Medulla oblongata (tissue), 1 donor: ENCODE measurements at regions not wholly inside any gene's neighbourhood (a gene's known extent, or its start where the extent isn't known, plus 50 kb on each side); places are given as distances from the start of the nearest gene placed in this dataset.

Experiments used
- DNase-seq: peaks from one replicate; pipeline ENCODE4 v3.0.0-alpha.2; 2015; ENCODE audit errors: extremely low spot score

DNA sequence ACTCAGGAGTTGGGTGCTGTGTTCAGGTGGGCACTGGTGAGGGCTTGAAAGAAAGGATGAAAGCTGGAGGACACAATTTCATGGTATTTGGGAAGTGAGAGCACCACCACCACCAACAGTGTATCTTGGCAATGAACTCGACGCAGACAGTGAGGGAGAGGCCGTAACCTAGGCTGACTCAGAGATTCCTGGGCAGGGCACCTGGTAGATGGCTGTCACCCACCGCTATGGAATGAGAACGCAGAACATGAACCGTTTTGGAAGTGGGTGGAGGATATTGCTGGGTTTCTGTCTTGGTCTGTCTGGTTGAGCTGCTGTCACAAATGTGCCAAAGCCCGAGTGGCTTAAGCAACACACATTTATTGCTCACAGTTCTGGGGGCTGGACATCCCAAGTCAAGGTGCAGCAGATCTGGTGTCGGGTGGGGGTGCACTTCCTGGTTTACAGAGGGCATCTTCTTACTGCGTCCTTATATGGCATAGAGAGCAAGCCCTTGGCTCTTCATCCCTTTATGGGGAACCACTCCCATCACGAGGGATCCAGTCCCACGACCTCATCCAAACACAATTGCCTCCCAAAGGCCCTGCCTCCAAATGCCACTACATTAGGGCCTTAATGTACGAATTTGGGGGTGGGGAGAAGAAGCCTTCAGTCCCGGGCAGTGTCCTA is 246.3 kb downstream of the SIPA1L2 start:
- no peak for DNase-seq

DNA sequence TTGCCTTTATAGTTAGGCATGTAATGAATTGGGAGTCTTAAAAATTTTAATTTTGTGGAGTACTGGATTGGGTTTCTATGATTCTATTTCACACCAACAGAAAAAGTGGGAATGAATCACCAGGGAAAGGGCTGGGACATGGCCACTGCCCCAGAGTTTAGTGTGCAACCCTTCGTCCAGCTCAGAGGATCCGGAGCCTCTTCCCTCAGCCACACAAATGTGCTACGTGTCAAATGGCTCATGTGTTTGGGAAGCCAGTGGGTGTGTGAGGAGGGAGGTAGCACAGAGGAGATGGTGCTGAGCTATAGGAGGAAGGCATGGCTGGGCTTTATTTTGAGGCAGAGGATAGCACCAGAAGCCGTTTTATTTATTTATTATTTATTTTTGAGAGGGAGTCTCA is 247.3 kb downstream of the SIPA1L2 start:
- no peak for DNase-seq

DNA sequence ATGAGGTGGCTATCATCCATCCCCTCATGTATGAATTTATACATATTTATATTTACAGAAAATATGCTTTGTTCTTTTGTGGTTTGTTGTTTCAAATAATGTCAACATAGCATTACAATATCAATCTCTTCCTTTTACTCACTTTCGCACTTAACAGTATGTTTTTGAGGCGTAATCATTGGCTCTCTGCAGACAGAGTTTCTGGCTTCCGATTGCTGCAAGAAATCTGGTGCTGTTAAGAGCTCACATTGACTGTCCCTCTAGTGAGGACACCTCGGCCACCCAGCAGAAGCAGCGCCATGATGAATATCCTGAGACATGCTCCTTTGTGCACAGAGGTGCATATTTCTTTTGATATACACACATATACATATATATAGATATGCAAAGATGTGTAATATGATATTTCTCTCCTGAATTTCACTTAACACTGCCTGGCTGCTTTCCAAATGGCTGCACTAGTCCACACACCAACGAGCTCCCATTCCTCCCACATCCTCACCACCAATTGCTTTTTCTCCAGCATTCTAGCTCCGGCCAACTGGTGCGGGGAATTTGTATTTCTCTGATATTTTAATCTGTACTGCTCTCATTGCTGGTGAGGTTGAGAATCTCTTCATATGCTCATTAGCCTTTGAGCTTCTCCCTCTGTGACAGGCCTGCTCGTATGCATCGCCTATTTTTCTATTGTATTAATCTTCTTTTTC is 248.4 kb downstream of the SIPA1L2 start:
- no peak for DNase-seq

DNA sequence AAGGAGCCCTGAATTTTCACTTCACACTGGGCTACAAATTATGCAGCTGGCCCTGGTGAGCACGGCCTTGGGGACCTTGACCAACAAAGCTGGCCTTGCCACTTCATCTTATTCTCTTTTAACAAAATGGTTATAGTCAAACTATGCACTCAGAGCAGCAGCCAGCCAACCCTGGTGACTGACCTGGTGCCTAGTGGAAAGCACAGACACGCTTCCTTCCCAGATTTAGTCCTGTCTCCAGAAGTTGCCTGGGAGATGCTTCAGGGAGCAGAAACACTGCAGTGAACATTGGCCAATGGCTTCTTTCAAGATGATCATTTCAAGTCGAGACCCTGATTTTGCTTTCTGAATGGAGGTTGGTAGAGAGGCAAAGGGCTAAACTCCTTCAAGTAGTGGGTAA is 249.3 kb downstream of the SIPA1L2 start:
- peak; percentile 60 for DNase-seq

DNA sequence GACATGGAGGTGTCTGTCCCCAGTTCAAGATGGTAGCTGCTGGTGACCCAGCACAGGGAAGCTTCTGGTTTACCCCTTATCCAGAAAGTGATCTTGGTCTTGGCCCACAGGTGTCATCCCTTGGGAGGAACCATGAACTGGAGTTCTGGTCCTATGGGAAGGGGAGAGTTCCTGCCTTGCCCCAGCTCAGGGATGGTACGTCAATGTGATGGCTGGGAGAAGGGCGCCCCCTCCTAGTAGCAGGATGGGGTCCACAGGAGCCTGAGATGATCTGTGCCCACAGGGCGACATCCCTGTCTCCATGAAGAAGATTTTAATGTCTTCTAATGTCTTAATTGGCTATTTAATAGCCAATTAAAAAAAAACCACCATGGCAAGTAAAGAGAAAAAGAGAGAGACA is 249.8 kb downstream of the SIPA1L2 start:
- no peak for DNase-seq

DNA sequence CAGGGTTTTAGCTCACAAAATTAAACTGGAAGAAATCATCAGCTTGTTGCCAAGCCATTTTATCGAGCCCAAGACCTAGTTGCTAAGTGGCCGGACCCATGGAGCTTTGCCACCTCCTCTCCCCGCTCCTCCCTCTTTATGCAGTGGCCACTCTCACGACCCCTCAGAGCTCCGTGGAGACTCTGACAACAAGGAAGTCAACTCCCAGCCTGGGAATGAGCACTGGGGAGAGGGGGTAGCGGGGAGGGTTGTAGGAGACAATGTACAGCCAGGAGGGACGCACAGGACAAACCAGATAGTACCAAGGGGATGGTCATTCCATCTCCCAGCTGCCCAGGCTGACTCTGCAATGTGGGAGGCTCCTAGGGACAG is 250.9 kb downstream of the SIPA1L2 start:
- no peak for DNase-seq

DNA sequence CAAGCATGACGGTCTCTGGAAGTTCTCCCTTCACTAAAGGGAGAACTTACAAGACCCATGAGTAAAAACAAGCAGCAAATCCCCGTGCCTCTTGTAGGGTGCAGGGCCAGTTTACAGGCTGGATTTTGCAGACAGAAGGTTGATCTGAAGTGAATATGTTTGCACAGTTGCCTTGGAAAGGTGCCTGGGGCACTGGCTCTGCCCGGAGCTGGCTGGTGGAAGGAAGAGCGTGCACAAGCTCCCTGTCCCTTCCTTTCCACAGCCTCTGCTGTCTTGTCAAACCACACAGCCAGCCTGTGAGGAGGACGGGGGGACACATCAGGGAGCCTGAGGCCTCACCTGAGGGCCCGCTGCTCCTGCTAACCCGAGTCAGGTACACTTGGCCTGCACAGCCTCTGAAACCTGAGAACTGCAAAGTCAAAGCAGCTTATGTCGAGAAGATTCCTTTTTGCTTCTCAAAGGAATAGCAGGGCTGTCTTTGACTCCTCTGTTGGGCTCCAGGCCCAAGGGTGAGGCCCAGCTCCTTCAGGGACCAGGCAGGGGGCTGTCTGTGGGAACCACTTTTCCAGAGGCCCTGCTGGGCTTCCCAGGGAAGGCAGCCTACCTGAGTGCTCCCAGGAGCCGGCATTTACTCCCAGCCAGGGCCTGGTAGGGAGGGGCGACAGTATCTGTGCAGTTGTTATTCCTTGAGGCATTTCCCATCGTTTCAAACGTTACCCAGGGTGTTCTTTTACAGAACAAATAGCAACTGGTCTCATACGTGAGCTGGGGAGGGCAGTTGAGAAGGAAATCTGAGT is 251.5 kb downstream of the SIPA1L2 start:
- peak; percentile 27 for DNase-seq

DNA sequence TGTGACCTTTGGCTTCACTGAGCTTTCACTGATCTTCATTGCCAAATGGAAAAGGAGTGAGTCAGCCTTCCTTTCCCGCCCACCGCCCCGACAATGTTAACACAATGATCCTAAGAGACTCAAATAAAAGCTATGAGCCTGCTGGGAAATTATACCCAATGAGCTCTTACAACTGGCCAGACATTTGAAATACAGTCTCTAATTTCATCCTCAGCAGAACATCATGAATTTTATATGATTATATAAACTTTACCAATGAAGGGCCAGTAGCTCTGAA is 252.5 kb downstream of the SIPA1L2 start:
- no peak for DNase-seq

DNA sequence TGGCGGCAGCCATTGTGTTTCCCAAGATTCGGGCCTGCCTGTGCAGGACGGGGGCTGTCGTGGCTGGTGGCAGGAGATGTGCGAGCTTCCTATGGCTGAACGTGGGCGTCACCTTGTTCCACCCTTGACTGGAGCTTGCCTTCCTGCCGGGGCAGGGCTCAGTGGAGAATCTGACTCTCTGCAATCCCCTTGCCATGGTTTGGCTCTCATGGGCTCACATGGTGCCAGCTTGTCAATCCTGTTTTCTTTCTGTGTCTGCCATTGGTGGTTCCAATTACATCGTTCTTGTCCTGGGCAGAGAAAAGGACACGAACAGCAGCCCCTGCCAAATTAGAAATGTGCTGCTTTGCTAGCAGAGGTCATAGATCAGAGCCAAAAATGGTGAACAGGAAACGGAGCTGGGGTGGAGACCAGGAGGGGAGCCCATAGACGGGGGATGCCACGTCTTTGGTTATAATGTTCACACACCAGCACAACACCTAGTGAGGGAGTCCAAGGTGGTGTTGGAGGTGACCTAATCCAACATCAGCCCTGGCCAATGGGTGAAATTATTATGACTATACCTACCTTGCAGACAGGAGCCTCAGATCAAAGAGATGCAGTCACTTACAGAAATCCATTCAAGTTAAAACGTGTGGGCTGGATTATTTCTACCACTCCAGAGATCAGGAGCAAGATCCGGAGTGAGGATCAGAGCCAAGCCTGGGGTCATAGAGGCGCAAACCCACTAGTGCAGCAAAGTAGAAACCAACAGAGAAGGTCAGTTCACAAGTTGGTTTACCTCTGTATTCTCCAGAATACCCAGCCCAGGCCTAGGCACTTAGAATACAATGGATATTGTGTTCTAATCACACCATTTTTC is 253.1 kb downstream of the SIPA1L2 start:
- DNase-seq, result no peak

DNA sequence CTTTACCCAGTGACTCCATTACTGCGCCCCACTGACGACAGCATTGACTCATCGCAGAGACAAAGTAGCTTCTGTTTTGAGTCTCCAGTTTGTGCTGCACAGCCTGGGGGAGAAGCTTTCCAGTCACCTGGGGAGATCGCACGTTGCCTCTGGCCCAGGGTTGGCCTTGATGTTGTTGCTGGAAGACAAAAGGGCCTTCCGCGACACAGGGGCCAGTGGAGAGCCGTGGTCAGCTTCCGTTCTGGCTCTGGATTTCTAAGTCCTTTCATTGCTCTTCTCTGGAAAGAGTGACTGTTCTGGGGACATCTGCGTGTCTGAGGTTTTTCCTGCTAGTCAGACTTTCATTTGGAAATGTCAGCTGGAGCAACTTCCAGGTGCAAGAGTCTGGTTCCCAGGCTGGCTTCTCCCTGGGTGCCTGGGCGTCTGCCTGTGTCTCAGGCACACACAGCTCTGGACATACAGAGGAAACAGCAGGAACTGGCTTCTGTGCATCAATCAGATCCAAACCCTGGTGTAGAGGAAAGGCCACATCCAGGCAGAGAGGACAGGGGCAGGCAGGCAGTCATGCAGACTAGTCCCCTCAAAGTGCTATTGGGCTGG is 257.0 kb downstream of the SIPA1L2 start:
- no peak for DNase-seq

DNA sequence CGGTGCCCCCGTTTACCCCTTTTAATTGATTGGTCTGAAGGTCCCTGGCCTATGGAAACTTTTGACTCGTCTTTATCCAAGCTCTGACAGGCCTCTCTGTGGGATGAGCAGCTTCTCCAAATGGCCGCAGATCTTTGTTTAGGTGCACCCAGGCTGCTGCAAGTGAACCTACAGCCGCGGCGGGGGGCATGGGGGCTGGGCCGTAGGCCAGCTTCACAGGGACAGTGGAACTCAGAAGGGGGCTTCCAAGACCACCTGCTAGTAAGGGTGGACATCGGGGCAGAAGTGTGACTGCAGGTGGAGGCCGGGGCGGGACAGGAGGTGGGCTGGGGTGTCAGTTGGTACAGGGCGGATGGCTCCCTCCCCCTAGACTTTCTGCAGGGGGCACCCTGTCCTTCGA is 257.5 kb downstream of the SIPA1L2 start:
- no peak for DNase-seq

DNA sequence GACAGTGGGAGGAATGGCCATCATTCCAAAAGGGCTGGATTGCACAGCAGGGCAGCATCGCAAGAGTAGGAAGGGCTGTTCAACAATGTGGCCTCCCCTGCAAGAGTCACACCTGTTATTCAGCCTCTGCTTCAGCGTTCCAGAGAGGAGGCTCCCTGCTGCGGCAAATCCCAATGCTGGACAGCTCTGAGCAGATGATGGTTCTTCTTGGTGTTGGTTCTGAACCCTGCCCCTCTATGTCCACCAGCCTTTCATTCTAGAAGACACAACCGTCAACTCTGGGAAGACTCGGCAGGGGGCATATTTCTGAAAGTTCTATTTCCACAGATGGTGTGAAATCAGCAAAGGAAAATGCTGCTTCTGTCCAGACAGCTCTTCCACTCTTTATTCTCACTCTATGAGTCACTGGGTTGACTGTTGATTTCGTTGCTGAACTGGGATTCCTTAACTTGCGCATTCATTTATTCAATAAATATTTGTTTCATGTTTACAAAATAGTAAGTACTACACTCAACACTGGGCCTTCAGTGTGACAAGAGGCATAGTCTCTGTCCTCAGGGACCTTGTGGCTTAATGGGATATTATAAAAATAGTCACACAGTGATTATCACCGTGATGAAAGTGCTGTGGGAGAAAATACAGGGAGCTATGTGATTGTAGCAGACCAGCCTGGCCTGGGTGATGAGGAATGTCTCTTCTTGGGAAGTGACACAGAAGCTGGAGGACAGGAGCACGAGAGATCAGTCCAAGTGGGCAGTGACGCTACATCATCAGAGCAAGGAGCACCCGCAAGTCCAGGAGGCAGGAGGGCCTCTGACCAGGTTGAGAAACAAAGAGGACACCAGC is 260.3 kb downstream of the SIPA1L2 start:
- no peak for DNase-seq

DNA sequence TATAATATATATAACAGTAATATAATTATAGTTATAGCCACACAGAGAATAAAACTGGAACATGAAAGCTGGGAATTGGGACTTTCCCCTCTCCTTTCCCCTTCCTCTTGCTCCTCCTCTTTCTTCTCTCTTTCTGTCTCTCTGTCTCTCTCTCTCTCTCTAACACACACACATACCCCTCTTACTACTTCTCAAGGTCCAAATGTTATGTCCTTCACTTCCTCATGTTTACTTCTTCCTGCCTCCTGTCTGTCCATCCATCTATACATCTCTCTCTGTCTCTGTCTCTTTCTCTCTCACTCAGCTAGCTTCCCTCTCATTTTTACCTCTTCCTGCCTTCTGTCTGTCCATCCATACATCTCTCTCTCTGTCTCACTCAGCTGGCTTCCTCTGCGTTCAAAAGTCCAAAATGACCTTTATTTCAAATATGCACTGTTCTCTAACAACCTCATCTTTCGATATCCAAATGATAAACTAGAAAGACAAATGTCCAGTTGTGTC is 261.1 kb downstream of the SIPA1L2 start:
- DNase-seq, result no peak

DNA sequence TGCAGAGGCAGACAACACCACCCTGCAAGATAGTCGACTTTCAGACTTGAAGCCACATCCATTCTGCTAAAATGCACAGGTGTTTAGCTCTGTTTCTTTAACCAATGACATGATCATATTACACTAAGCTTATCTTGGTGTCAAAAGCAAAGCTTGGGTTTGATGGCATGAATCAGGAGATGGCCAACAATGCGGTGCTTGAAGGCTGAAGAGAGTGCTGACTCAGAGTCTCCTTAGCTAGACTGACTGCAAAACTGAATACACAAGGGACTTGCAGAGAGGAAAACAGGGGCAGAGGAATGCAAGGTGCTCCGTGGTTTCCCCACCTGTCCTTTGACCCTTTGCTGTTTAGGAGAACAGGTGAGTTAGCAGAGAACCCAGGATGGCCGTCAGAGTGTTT is 262.6 kb downstream of the SIPA1L2 start:
- DNase-seq, result no peak

DNA sequence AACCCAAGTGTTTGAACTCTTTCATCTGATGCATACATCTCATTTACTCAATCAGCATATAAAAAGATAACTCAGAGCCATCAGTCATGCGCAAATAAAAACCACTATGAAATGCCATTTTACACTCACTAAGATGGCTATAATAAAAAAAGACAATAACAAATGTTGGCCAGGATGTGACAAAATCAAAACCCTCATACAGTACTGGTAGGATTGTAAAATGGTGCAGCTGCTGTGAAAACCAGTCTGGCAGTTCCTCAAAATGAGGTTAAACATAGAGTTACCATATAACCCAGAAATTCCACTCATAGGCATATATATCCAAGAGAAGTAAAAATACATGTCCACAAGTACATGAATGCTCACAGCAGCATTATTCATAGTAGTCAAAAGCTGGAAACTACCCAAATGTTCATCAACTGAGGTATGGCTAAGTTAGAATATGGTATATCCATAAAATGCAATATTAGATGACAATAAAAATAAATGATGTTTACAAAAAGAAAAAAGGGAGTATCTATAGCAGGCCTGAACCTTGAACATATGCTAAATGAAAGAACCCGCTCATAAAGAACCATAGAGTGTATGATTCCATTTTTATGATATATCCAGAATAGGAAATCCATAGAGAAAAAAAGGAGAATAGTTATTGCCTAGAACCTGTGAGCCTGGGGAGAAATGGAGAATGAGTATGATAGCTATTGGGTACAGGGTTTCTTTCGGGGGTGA is 265.1 kb downstream of the SIPA1L2 start:
- DNase-seq, result no peak

DNA sequence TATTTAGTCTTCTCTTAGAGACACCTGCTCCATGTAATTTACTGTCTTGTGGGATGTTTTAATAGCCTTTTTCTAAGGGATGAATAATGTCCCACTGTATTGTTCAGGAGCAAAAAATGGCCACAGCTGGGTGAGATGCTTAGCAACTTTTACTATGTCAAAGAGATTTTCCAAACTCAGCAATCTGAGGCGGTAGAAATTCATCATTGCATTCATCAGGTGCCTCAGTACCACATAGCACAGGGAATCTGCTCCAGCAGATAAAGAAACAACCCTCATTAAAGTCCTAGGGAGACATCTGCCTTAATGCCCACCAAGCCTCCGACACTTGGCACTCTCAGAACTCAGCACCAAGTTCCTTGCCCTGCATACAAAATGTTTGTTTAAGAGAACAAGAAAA is 266.9 kb downstream of the SIPA1L2 start:
- DNase-seq, result no peak

DNA sequence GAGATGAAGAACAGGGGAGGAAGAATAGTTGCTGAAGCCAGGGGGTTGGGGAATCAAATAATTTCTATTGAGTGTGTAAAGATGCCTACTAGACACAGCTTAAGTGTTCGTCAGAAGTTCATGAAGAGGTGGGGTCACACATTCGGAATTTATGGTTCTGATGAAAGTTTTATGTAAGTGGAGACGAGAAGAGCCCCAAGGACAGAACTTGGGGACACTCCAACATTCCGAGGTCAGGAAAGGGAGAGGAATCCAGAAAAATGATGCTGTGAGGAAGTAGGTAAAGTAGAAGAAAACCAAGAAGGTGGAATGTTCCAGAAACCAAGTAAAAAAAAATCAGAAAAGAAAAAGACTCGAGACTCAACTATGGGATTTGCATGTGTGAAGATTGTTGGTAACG is 272.5 kb downstream of the SIPA1L2 start:
- DNase-seq, result no peak

DNA sequence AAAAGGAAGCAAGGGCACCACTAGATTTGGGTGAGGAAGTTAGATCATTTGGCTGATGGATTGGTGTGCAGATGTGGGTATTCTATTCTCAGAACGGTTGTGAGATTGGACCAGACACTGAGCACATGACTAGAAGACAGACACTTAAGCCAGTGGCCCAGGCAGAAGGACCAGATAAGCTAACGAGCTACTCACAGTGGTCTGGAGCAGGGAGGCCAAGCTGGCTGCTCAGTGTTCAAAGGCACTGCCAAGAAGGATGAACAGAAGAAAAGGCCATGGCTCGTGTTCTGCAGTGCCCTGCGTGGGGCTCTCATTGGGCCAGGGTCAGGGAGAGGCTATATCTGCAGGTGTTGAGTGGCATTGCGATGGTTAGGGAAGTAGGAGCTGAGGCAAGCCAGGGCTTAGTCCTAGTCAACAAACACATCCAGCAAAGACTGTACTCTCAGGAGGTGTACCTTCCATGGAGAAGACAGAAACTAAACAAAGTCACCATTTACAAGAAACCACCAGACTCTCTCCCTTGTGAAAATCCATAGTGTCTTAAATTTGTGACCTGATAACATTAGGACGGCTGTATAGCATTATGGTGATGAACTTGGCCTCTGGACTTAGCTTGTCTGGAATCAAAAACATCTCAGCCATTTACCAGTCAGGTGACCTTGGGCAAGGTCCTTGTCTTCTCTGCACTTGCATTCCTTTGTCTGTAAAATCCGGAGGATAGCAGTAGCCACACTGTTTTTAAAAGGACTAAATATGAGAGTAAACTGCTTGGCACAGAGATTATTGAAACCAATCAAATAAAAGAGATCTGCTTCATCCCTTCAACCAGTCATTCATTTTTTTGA is 274.5 kb downstream of the SIPA1L2 start:
- peak; percentile 9 for DNase-seq

DNA sequence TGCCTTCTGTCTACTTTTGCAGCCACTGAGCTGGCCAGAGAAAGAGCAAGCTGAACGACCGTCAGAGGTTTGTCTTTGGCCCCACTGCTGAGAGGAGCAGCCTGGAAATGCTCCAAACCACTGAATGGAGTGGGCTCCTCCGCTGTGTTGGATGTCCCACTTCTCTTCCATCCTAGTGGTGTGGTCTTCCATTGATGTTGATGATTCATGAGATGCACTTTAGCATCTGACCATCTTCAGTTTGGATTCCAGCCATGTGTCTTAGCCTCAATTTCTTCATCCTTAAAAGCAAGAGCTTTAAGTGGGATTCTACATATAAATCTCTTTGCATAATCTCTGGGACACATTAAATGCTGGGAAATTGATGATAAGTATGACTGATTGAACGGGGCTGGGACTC is 276.9 kb downstream of the SIPA1L2 start:
- no peak for DNase-seq
